ENCODE measurements at regions not wholly inside any gene's neighbourhood (a gene's known extent, or its start where the extent isn't known, plus 50 kb on each side); places are given as distances from the start of the nearest gene placed in this dataset.

- no peak for DNase-seq (ENCODE audit: low spot score)
Observed at GRCh38 chr15:69848551-69849231, 249.0 kb downstream of the TLE3 start.

- DNase-seq (ENCODE audit: low spot score), result no peak
Observed at GRCh38 chr15:69849232-69849610, 248.5 kb downstream of the TLE3 start.

- DNase-seq (ENCODE audit: low spot score), result no peak
Observed at GRCh38 chr15:69852482-69852881, 245.2 kb downstream of the TLE3 start.

GRCh38 chr15:69852916-69853315 is 244.8 kb downstream of the TLE3 start:
- no peak for DNase-seq (ENCODE audit: low spot score)

DNA sequence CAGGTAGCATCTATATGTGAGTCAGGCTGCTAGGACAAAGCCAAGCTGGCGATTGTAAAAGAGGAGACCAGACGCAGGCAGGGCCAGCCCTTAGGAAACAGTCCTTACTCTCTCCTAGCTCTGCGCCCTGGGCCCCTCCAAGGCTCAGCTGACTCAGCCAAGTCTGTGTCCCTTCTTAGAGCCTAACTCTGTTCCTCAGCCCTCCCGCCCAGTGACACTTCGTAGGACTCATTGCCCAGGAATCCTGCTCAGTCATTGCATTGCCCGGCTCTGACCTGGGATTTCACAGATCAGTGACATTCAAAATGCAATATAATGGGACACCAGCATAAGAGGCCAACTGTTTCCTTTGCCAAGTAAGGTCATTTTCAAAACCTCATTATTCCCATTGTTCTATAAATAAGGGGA is 244.2 kb downstream of the TLE3 start:
- DNase-seq (ENCODE audit: low spot score), result no peak

GRCh38 chr15:69854001-69854400 is 243.7 kb downstream of the TLE3 start:
- DNase-seq (ENCODE audit: low spot score), result no peak

GRCh38 chr15:69854521-69855181 is 243.1 kb downstream of the TLE3 start:
- DNase-seq (ENCODE audit: low spot score), result no peak

DNA sequence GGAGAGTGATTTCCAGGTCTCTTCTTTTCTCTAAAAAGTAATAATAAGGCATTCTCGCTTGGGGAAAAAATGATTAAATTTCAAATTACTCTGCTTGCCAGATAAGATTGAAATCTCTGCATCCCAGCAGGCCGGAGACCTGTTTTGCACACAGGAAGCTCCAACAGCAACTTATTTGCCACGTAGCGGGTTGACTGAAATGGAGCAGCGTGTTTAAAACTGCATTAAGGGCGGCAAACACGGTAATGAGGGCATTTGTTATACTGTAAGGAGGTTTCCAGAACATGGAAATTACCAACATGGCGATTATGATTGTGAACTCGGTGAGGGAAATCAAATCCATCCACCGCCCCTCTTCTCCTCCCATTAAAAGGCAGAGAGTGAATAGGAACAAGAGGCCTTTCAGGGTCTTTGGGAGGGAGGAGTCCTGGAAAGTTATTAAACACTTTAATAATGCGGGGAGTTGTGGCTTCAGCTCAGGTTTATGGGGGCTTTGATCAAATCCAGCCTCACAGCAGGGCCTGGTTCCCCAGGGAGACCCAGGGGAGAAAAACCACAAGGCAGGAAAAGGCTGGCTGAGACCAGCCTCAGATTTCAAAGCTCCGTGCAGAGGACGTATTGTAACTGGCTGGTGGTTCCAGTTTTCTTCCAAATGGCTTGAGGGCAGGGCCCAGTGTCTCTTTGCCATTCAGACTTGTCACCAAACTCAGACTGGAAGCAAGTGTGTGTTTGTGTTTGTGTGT is 242.3 kb downstream of the TLE3 start:
- no peak for DNase-seq (ENCODE audit: low spot score)

DNA sequence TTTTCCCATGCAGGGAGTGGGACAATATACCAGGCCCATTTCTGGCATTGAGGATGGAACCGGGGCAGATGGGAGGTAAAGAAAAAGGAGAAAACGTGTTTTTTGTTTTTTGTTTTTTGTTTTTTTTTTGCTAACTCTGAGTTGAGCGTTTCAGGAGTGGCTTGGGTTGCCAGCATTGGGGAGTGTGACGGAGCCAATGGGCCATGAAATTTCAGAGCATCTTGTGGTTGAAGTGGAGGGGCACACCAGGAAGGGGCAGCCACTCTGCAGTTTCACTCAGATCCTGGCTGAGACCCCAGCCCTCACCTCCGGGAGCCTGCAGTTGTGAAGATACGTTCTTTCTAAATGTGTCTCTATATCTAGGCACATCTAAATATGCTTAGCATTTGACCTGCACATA is 240.5 kb downstream of the TLE3 start:
- no peak for DNase-seq (ENCODE audit: low spot score)

DNA sequence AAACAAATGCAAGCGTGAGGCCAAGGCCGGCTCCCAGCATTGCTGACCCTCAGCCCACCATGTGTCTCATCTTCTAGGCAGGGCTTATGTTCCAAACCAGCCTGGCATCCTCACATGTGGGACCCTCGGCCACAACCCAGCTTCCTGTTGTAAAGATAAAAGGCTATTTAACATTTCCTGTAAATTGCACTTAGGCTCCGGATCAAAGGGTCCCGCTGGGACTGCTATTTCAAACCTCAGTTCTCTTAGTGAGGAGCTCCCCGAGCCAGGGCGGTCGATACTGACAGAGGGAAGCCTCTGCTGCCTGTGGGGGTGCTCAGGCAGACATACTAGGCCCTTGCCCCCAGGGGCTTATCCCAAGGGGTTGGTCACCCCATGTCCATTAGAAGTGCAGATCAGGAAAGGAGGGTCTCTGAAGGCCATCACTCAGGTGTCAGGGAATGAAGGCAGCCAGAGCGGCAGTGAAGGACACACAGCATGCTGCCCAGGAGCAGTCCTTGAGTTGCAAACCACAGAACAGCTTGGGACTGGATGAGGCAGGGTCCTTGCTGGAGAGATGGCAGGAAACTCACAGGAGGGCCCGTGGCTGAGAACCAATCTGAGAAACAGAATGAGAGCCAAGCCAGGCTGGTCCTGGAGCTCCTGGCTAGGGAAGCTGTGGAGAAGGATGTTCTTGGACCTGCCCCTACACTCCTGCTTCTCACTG is 239.9 kb downstream of the TLE3 start:
- no peak for DNase-seq (ENCODE audit: low spot score)

- no peak for DNase-seq (ENCODE audit: low spot score)
Observed at GRCh38 chr15:69858456-69858855, 239.3 kb downstream of the TLE3 start.

GRCh38 chr15:69859866-69860265 is 237.9 kb downstream of the TLE3 start:
- DNase-seq (ENCODE audit: low spot score), result no peak

DNA sequence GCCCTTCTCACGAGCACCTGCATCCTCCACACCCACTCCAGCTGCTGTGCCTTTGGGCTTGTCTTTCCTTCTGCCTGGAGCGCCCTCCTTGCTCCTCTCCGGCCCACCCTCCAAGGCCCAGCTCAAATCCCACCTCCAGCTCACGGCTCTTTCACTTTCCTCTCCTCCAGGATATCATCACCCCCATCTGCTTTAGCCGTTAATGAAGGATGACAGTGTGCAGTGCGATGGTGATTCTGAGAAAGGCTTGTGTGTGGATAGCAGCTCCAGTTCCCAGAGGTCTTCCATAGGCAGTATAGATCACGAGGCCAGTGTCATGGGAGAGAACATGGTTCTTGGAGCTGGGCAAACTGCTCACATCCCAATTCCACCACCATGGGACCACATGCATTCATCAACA is 237.4 kb downstream of the TLE3 start:
- no peak for DNase-seq (ENCODE audit: low spot score)

DNA sequence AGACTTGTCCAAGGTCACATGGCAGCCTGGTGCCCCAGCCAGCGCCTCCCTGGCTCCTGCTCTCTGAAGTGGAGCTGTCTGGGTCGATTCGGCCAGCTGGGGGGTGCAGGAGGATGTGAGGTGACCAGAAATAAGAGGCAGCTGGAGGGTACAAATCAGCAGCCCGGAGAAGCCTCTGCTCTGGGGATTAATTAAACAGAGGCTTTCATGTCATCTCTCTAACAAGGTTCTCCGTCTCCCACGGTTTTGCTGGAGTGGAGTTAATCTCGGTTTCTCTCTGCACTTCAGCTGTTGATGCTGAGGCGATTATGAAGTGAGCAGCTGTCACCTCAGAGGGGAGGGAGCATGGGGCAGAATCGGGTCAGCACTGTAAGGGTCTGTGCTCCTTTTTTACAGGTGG is 236.8 kb downstream of the TLE3 start:
- DNase-seq (ENCODE audit: low spot score), result no peak

DNA sequence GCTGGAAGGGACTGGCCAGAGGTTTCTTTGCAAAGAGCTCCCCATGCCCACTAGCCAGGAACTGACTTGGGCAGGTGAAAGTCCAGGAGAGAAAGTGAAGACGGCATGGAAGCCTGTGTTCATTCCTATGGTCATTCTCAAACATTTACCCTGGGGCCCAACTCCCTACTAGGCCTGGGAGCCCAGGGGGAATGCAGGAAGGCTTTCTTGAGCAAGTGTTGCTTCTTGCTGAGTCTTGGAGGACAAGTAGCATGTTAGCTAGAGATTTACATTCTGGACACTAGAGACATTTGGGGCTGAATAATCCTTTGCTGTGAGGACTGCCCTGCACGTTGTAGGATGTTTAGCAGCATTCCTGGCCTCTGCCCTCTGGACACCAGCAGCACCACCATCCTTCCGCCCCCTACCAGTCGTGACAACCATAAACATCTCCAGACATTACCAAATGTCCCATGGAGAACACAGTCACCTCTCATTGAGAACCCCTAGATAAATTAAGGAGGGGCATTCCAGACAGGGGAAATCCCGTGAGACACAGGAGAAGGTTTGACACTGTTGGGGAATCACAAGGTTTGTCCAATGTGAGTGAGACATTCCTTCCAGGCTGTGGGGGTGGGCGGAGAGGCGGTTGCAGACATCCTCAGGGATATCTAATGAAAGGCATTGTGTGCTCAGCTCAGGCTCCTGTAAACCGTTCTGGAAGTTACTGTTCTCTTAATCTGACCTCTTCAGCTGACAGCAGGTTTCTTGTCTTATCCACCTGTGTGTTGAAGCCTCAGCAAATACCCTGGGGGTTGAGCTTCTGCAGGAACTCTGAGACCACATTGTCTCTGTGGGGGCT is 236.2 kb downstream of the TLE3 start:
- no peak for DNase-seq (ENCODE audit: low spot score)

GRCh38 chr15:69862540-69862939 is 235.2 kb downstream of the TLE3 start:
- DNase-seq (ENCODE audit: low spot score), result no peak

GRCh38 chr15:69863446-69863845 is 234.3 kb downstream of the TLE3 start:
- no peak for DNase-seq (ENCODE audit: low spot score)

GRCh38 chr15:69865369-69865768 is 232.3 kb downstream of the TLE3 start:
- DNase-seq (ENCODE audit: low spot score), result no peak

DNA sequence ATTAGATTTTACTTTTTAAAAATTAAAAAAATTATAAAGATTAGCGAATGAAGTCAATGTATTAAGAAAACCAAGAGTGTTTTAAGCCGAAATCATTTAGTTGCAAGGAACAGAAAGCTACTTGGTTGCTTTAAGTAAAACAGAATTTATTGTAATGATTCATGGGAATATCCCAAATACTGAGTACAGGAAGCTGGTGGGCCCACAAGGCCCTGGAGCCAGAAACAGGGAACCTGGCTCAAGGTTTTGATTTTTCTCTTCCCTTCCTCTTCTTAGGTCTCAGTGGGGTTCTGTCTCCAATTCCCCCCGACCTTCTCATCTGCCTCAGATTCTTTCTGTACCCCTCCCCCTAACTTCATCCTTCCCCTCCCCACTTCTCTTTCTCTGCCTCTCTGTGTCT is 229.0 kb downstream of the TLE3 start:
- DNase-seq (ENCODE audit: low spot score), result no peak

DNA sequence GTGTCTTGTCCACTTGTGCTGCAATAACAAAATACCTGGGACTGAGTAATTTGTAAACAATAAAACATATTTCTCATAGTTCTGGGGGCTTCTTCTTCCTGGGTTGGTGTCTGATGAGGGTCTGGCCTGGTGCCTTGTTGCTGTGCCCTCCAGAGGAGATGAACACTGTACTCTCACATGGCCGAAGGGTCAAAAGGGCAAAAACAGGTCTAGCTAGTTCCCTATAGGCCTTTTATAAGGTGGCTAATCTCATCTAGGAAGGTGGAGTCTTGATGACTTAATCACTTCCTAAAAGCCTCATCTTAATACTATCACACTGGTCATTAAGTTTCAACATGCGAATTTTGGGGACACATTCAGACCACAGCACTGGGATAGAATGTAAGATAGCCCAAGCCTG is 228.4 kb downstream of the TLE3 start:
- no peak for DNase-seq (ENCODE audit: low spot score)

- no peak for DNase-seq (ENCODE audit: low spot score)
Observed at GRCh38 chr15:69869881-69870505, 227.7 kb downstream of the TLE3 start.
